SK-N-MC (cell line): ENCODE measurements at regions not wholly inside any gene's neighbourhood (a gene's known extent, or its start where the extent isn't known, plus 50 kb on each side); places are given as distances from the start of the nearest gene placed in this dataset.

Experiments used
- EZH2 ChIP-seq: fragments of 200-600 bp; sonication (generic); IDR thresholded peaks from one replicate; pipeline ENCODE4 v1.6.1; 2017; ENCODE audit warnings: antibody characterized with exemption
- FOXP2 ChIP-seq: optimal IDR thresholded peaks from 2 replicates; pipeline ENCODE3; 2011; ENCODE audit warnings: mild to moderate bottlenecking, moderate library complexity; ENCODE audit not compliant: insufficient read depth; ENCODE audit errors: extremely low read length, control extremely low read depth
- POLR2AphosphoS5 ChIP-seq: IDR thresholded peaks from 2 replicates; pipeline ENCODE4 v1.6.1; 2012; ENCODE audit warnings: mild to moderate bottlenecking, low read depth, low read length, borderline replicate concordance

DNA sequence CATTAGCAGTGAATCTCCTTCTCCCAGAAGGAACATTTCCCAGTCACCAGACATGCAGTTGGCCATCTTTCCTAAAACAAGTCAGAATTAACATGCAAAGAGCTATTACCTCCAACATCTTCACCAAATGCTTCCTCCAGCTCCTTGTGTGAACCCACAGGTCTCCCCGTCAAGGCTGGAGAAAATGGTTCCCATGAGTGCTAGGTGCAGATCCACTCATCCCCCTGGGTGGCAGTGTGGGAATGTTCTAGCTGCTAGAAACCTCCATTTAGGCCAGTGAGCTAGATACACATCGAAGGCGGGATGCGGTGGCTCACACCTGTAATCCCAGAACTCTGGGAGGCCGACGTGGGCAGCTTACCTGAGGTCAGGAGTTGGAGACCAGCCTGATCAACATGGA is 603.9 kb upstream of the SLC35B3 start:
- TF ChIP-seq FOXP2, result no peak
- TF ChIP-seq EZH2, result no peak
- TF ChIP-seq POLR2AphosphoS5, result no peak
